ENCODE measurements at regions not wholly inside any gene's neighbourhood (a gene's known extent, or its start where the extent isn't known, plus 50 kb on each side); places are given as distances from the start of the nearest gene placed in this dataset.

- no peak for TF ChIP-seq FOXP2 (optimal IDR thresholded peaks at IDR 0.05; ENCODE audit: borderline replicate concordance, extremely low read depth, extremely low read length, insufficient read depth)
- no peak for TF ChIP-seq TAF1 (IDR thresholded peaks at IDR 0.05; ENCODE audit: borderline replicate concordance, insufficient read depth, low read length)
- TF ChIP-seq SIN3A (IDR thresholded peaks at IDR 0.05; ENCODE audit: borderline replicate concordance, insufficient read depth, low read length) = no peak
- TF ChIP-seq REST (IDR thresholded peaks at IDR 0.05; ENCODE audit: insufficient read depth in 1 of 2, low read depth in 2 of 2, low read length in 2 of 2) = no peak
- no peak for TF ChIP-seq POLR2AphosphoS5 (IDR thresholded peaks at IDR 0.05; ENCODE audit: low read depth, low read length)
Observed at GRCh38 chr1:58201492-58202106, 344.9 kb downstream of the OMA1 start.

- TF ChIP-seq FOXP2 (optimal IDR thresholded peaks at IDR 0.05; ENCODE audit: borderline replicate concordance, extremely low read depth, extremely low read length, insufficient read depth) (no peak), TAF1 (IDR thresholded peaks at IDR 0.05; ENCODE audit: borderline replicate concordance, insufficient read depth, low read length) (no peak), SIN3A (IDR thresholded peaks at IDR 0.05; ENCODE audit: borderline replicate concordance, insufficient read depth, low read length) (no peak), REST (IDR thresholded peaks at IDR 0.05; ENCODE audit: insufficient read depth in 1 of 2, low read depth in 2 of 2, low read length in 2 of 2) (no peak), POLR2AphosphoS5 (IDR thresholded peaks at IDR 0.05; ENCODE audit: low read depth, low read length) (no peak)
Observed at GRCh38 chr1:58200437-58200836, 346.1 kb downstream of the OMA1 start.

GRCh38 chr1:58197811-58198210, 348.7 kb downstream of the OMA1 start:
- TF ChIP-seq SIN3A (IDR thresholded peaks at IDR 0.05; ENCODE audit: borderline replicate concordance, insufficient read depth, low read length) (no peak), REST (IDR thresholded peaks at IDR 0.05; ENCODE audit: insufficient read depth in 1 of 2, low read depth in 2 of 2, low read length in 2 of 2) (no peak), TAF1 (IDR thresholded peaks at IDR 0.05; ENCODE audit: borderline replicate concordance, insufficient read depth, low read length) (no peak), POLR2AphosphoS5 (IDR thresholded peaks at IDR 0.05; ENCODE audit: low read depth, low read length) (no peak), FOXP2 (optimal IDR thresholded peaks at IDR 0.05; ENCODE audit: borderline replicate concordance, extremely low read depth, extremely low read length, insufficient read depth) (no peak)

- TF ChIP-seq POLR2AphosphoS5 (IDR thresholded peaks at IDR 0.05; ENCODE audit: low read depth, low read length) = no peak
- no peak for TF ChIP-seq SIN3A (IDR thresholded peaks at IDR 0.05; ENCODE audit: borderline replicate concordance, insufficient read depth, low read length)
Observed at GRCh38 chr1:58190267-58190988, 356.1 kb downstream of the OMA1 start.

GRCh38 chr1:58189453-58189852, 357.1 kb downstream of the OMA1 start:
- TF ChIP-seq FOXP2 (optimal IDR thresholded peaks at IDR 0.05; ENCODE audit: borderline replicate concordance, extremely low read depth, extremely low read length, insufficient read depth) = no peak
- TF ChIP-seq POLR2AphosphoS5 (IDR thresholded peaks at IDR 0.05; ENCODE audit: low read depth, low read length) = no peak
- no peak for TF ChIP-seq SIN3A (IDR thresholded peaks at IDR 0.05; ENCODE audit: borderline replicate concordance, insufficient read depth, low read length)
- no peak for TF ChIP-seq REST (IDR thresholded peaks at IDR 0.05; ENCODE audit: insufficient read depth in 1 of 2, low read depth in 2 of 2, low read length in 2 of 2)
- no peak for TF ChIP-seq TAF1 (IDR thresholded peaks at IDR 0.05; ENCODE audit: borderline replicate concordance, insufficient read depth, low read length)
